PC-9 (cell line): ENCODE measurements at regions not wholly inside any gene's neighbourhood (a gene's known extent, or its start where the extent isn't known, plus 50 kb on each side); places are given as distances from the start of the nearest gene placed in this dataset.

Source experiments
- BruUV-seq: library from RNA; stranded (reverse); fragments of 400-500 nt; replicated peaks from 2 replicates; lab custom pipeline; 2021; lab: Mats Ljungman, UMichigan
- CTCF ChIA-PET: fragments of 300-600 bp; sonication (Branson Sonifier 250); formaldehyde crosslinking; loops from one replicate; lab custom pipeline; 2022; ENCODE audit warnings: antibody characterized with exemption; lab: Charles Lee
- POLR2A ChIA-PET: fragments of 300-600 bp; sonication (Branson Sonifier 250); formaldehyde crosslinking; loops from one replicate; lab custom pipeline; 2022; ENCODE audit warnings: antibody characterized with exemption; ENCODE audit not compliant: unreplicated experiment; lab: Charles Lee
- DNase-seq, 2 experiments: peaks; one replicate each; pipeline versions ENCODE4 v3.0.0 to v3.0.0-alpha.2; 2015 to 2022; ENCODE audit warnings: mixed read lengths in 1 of 2
- H2AFZ ChIP-seq: fragments of 200-600 bp; sonication (generic); 2 replicates; pipeline ENCODE4 v1.8.1; 2017; ENCODE audit warnings: antibody characterized with exemption
- H3F3A ChIP-seq: fragments of 200-600 bp; sonication (generic); 2 replicates; pipeline ENCODE4 v1.8.1; 2017; ENCODE audit warnings: antibody characterized with exemption, mild to moderate bottlenecking, low read depth; ENCODE audit not compliant: insufficient read depth
- H3K27ac ChIP-seq: fragments of 200-600 bp; sonication (generic); 2 replicates; pipeline ENCODE4 v1.6.1; 2016; ENCODE audit warnings: mixed run types
- H3K27me3 ChIP-seq: fragments of 200-600 bp; sonication (generic); 2 replicates; pipeline ENCODE4 v1.6.1; 2016; ENCODE audit warnings: low read depth, mixed run types; ENCODE audit not compliant: insufficient read depth
- H3K36me3 ChIP-seq: fragments of 200-600 bp; sonication (generic); 2 replicates; pipeline ENCODE4 v1.6.1; 2016; ENCODE audit warnings: low read depth, mixed run types
- H3K4me1 ChIP-seq: fragments of 200-600 bp; sonication (generic); replicated peaks from 2 replicates; pipeline ENCODE4 v1.6.1; 2016; ENCODE audit warnings: mixed run types; ENCODE audit not compliant: insufficient read depth
- H3K4me2 ChIP-seq: fragments of 200-600 bp; sonication (generic); 2 replicates; pipeline ENCODE4 v1.6.1; 2017; ENCODE audit warnings: mixed run types
- H3K4me3 ChIP-seq: fragments of 200-600 bp; sonication (generic); 2 replicates; pipeline ENCODE4 v1.6.1; 2016; ENCODE audit warnings: mixed run types
- H3K79me2 ChIP-seq: fragments of 200-600 bp; sonication (generic); 2 replicates; pipeline ENCODE4 v1.6.1; 2017; ENCODE audit warnings: low read depth, mixed run types
- H3K9me2 ChIP-seq: fragments of 200-600 bp; sonication (generic); 2 replicates; pipeline ENCODE4 v1.8.1; 2017; ENCODE audit warnings: mild to moderate bottlenecking; ENCODE audit not compliant: insufficient read depth
- H3K9me3 ChIP-seq: fragments of 200-600 bp; sonication (generic); 2 replicates; pipeline ENCODE4 v1.8.1; 2016; ENCODE audit warnings: low read depth; ENCODE audit not compliant: insufficient read depth
- H4K20me1 ChIP-seq: fragments of 200-600 bp; sonication (generic); 2 replicates; pipeline ENCODE4 v1.8.1; 2017; ENCODE audit not compliant: insufficient read depth
- CTCF ChIP-seq: fragments of 200-600 bp; sonication (generic); conservative IDR thresholded peaks from 2 replicates; pipeline ENCODE4 v1.6.1; 2017; ENCODE audit warnings: mixed run types, antibody characterized with exemption, mild to moderate bottlenecking, moderate library complexity
- EZH2 ChIP-seq: fragments of 200-600 bp; sonication (generic); IDR thresholded peaks from 2 replicates; pipeline ENCODE4 v1.8.0; 2017; ENCODE audit warnings: antibody characterized with exemption, low read depth
- intact Hi-C: fragments of 100-400 bp; cut with micrococcal nuclease; formaldehyde crosslinking; loops from one replicate; pipeline ENCODE4 v1.10.0; 2022; ENCODE audit not compliant: unreplicated experiment

- intact Hi-C loops: no loop called here
- ChIA-PET CTCF (no interaction called here), POLR2A (interaction anchor here (0.6 kb wide), 1 partner anchor 221 kb away, joined by 5 read pairs; no protein-coding TSS in a partner anchor)
- no peak for TF ChIP-seq CTCF
- no peak for TF ChIP-seq EZH2
- Histone ChIP-seq H3K9me2 (no peaks in the 10 kb centered on the region), H3K27me3 (peaks cover 10% of the 10 kb centered on the region; the same call in 1 of the 2 replicates), H3F3A (no peaks in the 10 kb centered on the region), H3K4me1 (no peaks in the 10 kb centered on the region), H3K79me2 (no peaks in the 10 kb centered on the region), H3K4me3 (no peak overlapping the region), H3K4me2 (no peak overlapping the region), H3K27ac (no peak overlapping the region), H3K36me3 (no peaks in the 10 kb centered on the region), H4K20me1 (no peaks in the 10 kb centered on the region), H2AFZ (no peak overlapping the region), H3K9me3 (no peaks in the 10 kb centered on the region)
- no peak for DNase-seq
- no TSS peak for BruUV-seq
These were observed 218.9 kb upstream of the ISX start for GRCh38 chr22:34847072-34847471.

GRCh38 chr22:34849965-34850364 lies 216.0 kb upstream of the ISX start:
- Histone ChIP-seq H3K9me2 (no peaks in the 10 kb centered on the region), H3K4me1 (no peaks in the 10 kb centered on the region), H4K20me1 (no peaks in the 10 kb centered on the region), H3K27ac (no peak overlapping the region), H3F3A (no peaks in the 10 kb centered on the region), H3K4me3 (no peak overlapping the region), H3K36me3 (no peaks in the 10 kb centered on the region), H3K79me2 (no peaks in the 10 kb centered on the region), H3K4me2 (no peak overlapping the region), H2AFZ (no peak overlapping the region), H3K27me3 (peaks cover 10% of the 10 kb centered on the region; the same call in 1 of the 2 replicates), H3K9me3 (no peaks in the 10 kb centered on the region)
- BruUV-seq: no TSS peak
- no peak for DNase-seq
- ChIA-PET POLR2A (no interaction called here), CTCF (no interaction called here)
- intact Hi-C loops: no loop called here
- no peak for TF ChIP-seq EZH2
- TF ChIP-seq CTCF: no peak

- POLR2A ChIA-PET: no interaction called here
- Histone ChIP-seq H2AFZ (no peak overlapping the region), H3K4me3 (no peak overlapping the region), H3K27me3 (peaks cover 5% of the 10 kb centered on the region; the same call in 1 of the 2 replicates), H3K9me3 (no peaks in the 10 kb centered on the region), H3K4me1 (no peaks in the 10 kb centered on the region), H3K27ac (no peak overlapping the region), H3K9me2 (no peaks in the 10 kb centered on the region), H3K36me3 (no peaks in the 10 kb centered on the region), H3F3A (no peaks in the 10 kb centered on the region), H3K79me2 (no peaks in the 10 kb centered on the region), H3K4me2 (no peak overlapping the region), H4K20me1 (no peaks in the 10 kb centered on the region)
- BruUV-seq: no TSS peak
- CTCF ChIA-PET: no interaction called here
- intact Hi-C loops: no loop called here
- DNase-seq: no peak
- no peak for TF ChIP-seq EZH2
- no peak for TF ChIP-seq CTCF
These were observed 213.9 kb upstream of the ISX start for GRCh38 chr22:34851918-34852662.
